OCI-LY7 (cell line): ENCODE measurements at regions not wholly inside any gene's neighbourhood (a gene's known extent, or its start where the extent isn't known, plus 50 kb on each side); places are given as distances from the start of the nearest gene placed in this dataset.

Experiments used
- BruUV-seq: library from RNA; stranded (reverse); fragments of 400-500 nt; replicated peaks from 2 replicates; lab custom pipeline; 2021; lab: Mats Ljungman, UMichigan
- CTCF ChIA-PET: fragments of 300-600 bp; sonication (Branson Sonifier 250); formaldehyde crosslinking; loops from one replicate; lab custom pipeline; 2022; ENCODE audit warnings: antibody characterized with exemption; ENCODE audit not compliant: unreplicated experiment; lab: Charles Lee
- POLR2A ChIA-PET: fragments of 300-600 bp; sonication (Branson Sonifier 250); formaldehyde crosslinking; loops from one replicate; lab custom pipeline; 2022; ENCODE audit warnings: antibody characterized with exemption; lab: Charles Lee
- DNase-seq: peaks from one replicate; pipeline ENCODE4 v3.0.0-alpha.2; 2015; ENCODE audit warnings: low spot score
- H2AFZ ChIP-seq: fragments of 200-600 bp; sonication (generic), shearing (Covaris generic); 2 replicates; pipeline ENCODE4 v1.6.1; 2014; ENCODE audit warnings: mild to moderate bottlenecking, antibody characterized with exemption, low read length, moderate library complexity
- H3K27ac ChIP-seq: fragments of 200-600 bp; sonication (generic); 2 replicates; pipeline ENCODE4 v1.5.1; 2014; ENCODE audit warnings: mixed run types, low read depth, mild to moderate bottlenecking, moderate library complexity, low read length, inconsistent platforms; ENCODE audit not compliant: poor library complexity, severe bottlenecking
- H3K36me3 ChIP-seq: fragments of 200-600 bp; sonication (generic); 2 replicates; pipeline ENCODE4 v1.6.1; 2014; ENCODE audit warnings: mild to moderate bottlenecking, antibody characterized with exemption, low read length, moderate library complexity, mixed read lengths; ENCODE audit not compliant: insufficient read depth
- H3K4me1 ChIP-seq: fragments of 200-600 bp; sonication (generic); 2 replicates; pipeline ENCODE4 v1.5.1; 2014; ENCODE audit warnings: mild to moderate bottlenecking, low read length; ENCODE audit not compliant: insufficient read depth, poor library complexity, severe bottlenecking
- H3K4me2 ChIP-seq: fragments of 200-600 bp; sonication (generic); 2 replicates; pipeline ENCODE4 v1.6.1; 2014; ENCODE audit warnings: mild to moderate bottlenecking, low read length
- H3K4me3 ChIP-seq: fragments of 200-600 bp; sonication (generic); 2 replicates; pipeline ENCODE4 v1.5.1; 2014; ENCODE audit warnings: mild to moderate bottlenecking, low read depth, low read length; ENCODE audit not compliant: poor library complexity, severe bottlenecking
- H3K79me2 ChIP-seq: fragments of 200-600 bp; sonication (generic); 2 replicates; pipeline ENCODE4 v1.6.1; 2016; ENCODE audit warnings: low read depth, mild to moderate bottlenecking, low read length, moderate library complexity, mixed read lengths; ENCODE audit not compliant: insufficient read depth
- H3K9me2 ChIP-seq: fragments of 200-600 bp; sonication (generic); 2 replicates; pipeline ENCODE4 v1.6.1; 2016; ENCODE audit warnings: mild to moderate bottlenecking, low read length, mixed read lengths; ENCODE audit not compliant: insufficient read depth
- H3K9me3 ChIP-seq: fragments of 200-600 bp; sonication (generic); 2 replicates; pipeline ENCODE4 v1.6.1; 2014; ENCODE audit warnings: mild to moderate bottlenecking, mixed run types, low read length, mixed read lengths
- H4K20me1 ChIP-seq: fragments of 200-600 bp; sonication (generic); 2 replicates; pipeline ENCODE4 v1.6.1; 2014; ENCODE audit warnings: mild to moderate bottlenecking, antibody characterized with exemption, low read length, moderate library complexity, mixed read lengths; ENCODE audit not compliant: insufficient read depth
- EZH2phosphoT487 ChIP-seq: fragments of 200-600 bp; sonication (generic); IDR thresholded peaks from 2 replicates; pipeline ENCODE4 v1.6.1; 2018; ENCODE audit warnings: low read depth, borderline replicate concordance, mild to moderate bottlenecking, mixed run types, antibody characterized with exemption, low read length, moderate library complexity, mixed read lengths
- intact Hi-C: fragments of 100-400 bp; cut with micrococcal nuclease; formaldehyde crosslinking; loops from one replicate; pipeline ENCODE4 v1.10.0; 2022; ENCODE audit not compliant: unreplicated experiment
- TF ChIP-seq, protein P1 (sequence below): fragments of 200-600 bp; sonication (generic); conservative IDR thresholded peaks from 2 replicates; pipeline ENCODE4 v1.5.1; 2014; ENCODE audit warnings: mild to moderate bottlenecking, antibody characterized with exemption, low read length, moderate library complexity, mixed read lengths

DNA sequence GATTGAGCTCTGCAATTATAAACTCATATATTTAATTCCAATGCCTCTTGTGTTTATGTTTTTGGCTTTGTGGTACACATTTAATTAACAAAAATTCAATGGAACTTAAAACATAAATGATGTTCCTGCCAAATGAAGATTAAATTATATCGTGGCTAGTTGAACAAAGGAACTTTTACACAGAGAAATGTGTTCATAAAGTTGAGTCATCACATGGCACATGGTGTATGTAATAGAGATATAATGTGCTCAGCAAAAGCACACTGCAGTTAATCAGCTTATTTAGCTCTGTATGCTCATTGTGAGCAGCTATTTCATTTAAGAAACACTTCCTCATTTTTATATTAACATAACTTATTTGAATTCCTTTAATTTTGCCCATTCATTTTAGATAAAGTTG, 1295.6 kb upstream of the CITED2 start:
- Histone ChIP-seq H3K9me2 (no peaks in the 10 kb centered on the region), H4K20me1 (no peaks in the 10 kb centered on the region), H3K9me3 (no peaks in the 10 kb centered on the region), H3K27ac (no peak overlapping the region), H3K4me1 (no peaks in the 10 kb centered on the region), H2AFZ (no peak overlapping the region), H3K4me2 (no peak overlapping the region), H3K4me3 (no peak overlapping the region), H3K79me2 (no peaks in the 10 kb centered on the region), H3K36me3 (no peaks in the 10 kb centered on the region)
- ChIA-PET CTCF (no interaction called here), POLR2A (interaction anchor here (0.6 to 2.3 kb wide), 5 partner anchors 8 to 1364 kb away, joined by 3 to 7 read pairs (median 3); no protein-coding TSS in a partner anchor)
- DNase-seq, result no peak
- BruUV-seq, result no TSS peak
- TF ChIP-seq EZH2phosphoT487, result no peak
- TF ChIP-seq, protein P1, sequence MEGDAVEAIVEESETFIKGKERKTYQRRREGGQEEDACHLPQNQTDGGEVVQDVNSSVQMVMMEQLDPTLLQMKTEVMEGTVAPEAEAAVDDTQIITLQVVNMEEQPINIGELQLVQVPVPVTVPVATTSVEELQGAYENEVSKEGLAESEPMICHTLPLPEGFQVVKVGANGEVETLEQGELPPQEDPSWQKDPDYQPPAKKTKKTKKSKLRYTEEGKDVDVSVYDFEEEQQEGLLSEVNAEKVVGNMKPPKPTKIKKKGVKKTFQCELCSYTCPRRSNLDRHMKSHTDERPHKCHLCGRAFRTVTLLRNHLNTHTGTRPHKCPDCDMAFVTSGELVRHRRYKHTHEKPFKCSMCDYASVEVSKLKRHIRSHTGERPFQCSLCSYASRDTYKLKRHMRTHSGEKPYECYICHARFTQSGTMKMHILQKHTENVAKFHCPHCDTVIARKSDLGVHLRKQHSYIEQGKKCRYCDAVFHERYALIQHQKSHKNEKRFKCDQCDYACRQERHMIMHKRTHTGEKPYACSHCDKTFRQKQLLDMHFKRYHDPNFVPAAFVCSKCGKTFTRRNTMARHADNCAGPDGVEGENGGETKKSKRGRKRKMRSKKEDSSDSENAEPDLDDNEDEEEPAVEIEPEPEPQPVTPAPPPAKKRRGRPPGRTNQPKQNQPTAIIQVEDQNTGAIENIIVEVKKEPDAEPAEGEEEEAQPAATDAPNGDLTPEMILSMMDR, result no peak
- intact Hi-C loops, result no loop called here

DNA sequence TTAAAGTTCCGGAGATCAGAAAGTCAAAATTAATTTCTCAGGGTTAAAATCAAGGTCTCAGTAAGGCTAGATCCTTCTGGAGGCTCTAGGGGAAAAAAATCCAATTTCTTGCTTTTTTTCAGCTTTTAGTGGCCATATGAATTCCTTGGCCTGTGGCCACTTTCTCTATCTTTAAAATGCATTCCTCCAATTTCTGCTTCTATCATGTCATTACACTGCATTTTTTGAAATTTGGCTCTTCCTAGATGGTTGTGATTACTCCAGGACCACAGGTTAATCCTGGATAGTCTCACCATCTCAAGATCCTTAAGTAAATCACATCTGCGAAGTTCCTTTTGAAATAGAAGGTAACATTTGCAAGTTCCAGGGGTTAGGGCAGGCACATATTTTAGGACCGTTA, 1294.9 kb upstream of the CITED2 start:
- Histone ChIP-seq H3K9me2 (no peaks in the 10 kb centered on the region), H3K4me1 (no peaks in the 10 kb centered on the region), H3K36me3 (no peaks in the 10 kb centered on the region), H4K20me1 (no peaks in the 10 kb centered on the region), H3K9me3 (no peaks in the 10 kb centered on the region), H3K4me3 (no peak overlapping the region), H3K4me2 (no peak overlapping the region), H2AFZ (no peak overlapping the region), H3K79me2 (no peaks in the 10 kb centered on the region), H3K27ac (no peak overlapping the region)
- intact Hi-C loops, result no loop called here
- TF ChIP-seq, protein P1, result no peak
- no peak for TF ChIP-seq EZH2phosphoT487
- no peak for DNase-seq
- BruUV-seq, result no TSS peak
- ChIA-PET CTCF (no interaction called here), POLR2A (interaction anchor here (2.3 kb wide), 1 partner anchor 9 kb away, joined by 7 read pairs; no protein-coding TSS in a partner anchor)

DNA sequence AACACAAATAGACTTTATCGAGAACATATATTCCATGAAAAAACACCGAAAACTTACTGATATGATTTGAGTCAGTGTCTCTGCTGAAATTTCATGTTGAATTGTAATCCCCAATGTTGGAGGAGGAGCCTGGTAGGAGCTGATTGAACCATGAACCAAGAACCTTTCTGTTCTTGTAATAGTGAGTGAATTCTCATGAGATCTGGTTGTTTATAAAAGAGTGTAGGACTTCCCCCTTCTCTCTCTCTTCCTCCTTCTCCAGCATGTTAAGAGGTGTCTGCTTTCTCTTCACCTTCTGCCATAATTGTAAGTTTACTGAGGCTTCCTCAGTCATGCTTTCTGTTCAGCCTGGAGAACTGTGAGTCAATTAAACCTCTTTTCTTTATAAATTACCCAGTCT, 1289.3 kb upstream of the CITED2 start:
- DNase-seq, result peak; percentile 37
- no peaks in the 10 kb centered on the region for H3K9me3 ChIP-seq
- H3K36me3 ChIP-seq, result no peaks in the 10 kb centered on the region
- no peaks in the 10 kb centered on the region; the same call in 1 of the 2 replicates for H3K9me2 ChIP-seq
- no peaks in the 10 kb centered on the region for H3K79me2 ChIP-seq
- no peaks in the 10 kb centered on the region for H3K4me1 ChIP-seq
- ChIA-PET POLR2A (interaction anchor here (2.2 kb wide), 1 partner anchor 9 kb away, joined by 8 read pairs; no protein-coding TSS in a partner anchor), CTCF (no interaction called here)
- peak overlapping the region; percentile 53 for H3K4me2 ChIP-seq
- no peak overlapping the region for H3K27ac ChIP-seq
- intact Hi-C loops, result no loop called here
- BruUV-seq, result no TSS peak
- TF ChIP-seq, protein P1, result no peak
- no peak for TF ChIP-seq EZH2phosphoT487
- H2AFZ ChIP-seq, result peak overlapping the region; percentile 78
- no peaks in the 10 kb centered on the region for H4K20me1 ChIP-seq
- peak overlapping the region; percentile 19 for H3K4me3 ChIP-seq
